22Rv1 (cell line): ENCODE measurements at regions not wholly inside any gene's neighbourhood (a gene's known extent, or its start where the extent isn't known, plus 50 kb on each side); places are given as distances from the start of the nearest gene placed in this dataset.
"Not testable (repeated sequence)": the region's sequence is repeated elsewhere in the genome, so short reads cannot be mapped to it uniquely, and the experiment has no call there.

ENCODE experiments used
- CTCF ChIP-seq: fragments of 450-650 bp; IDR thresholded peaks from 2 replicates; pipeline ENCODE4 v1.5.1; 2017; ENCODE audit warnings: mild to moderate bottlenecking
- ZFX ChIP-seq: fragments of 450-650 bp; IDR thresholded peaks from 2 replicates; pipeline ENCODE4 v1.6.1; 2017; ENCODE audit warnings: antibody characterized with exemption, borderline replicate concordance

DNA sequence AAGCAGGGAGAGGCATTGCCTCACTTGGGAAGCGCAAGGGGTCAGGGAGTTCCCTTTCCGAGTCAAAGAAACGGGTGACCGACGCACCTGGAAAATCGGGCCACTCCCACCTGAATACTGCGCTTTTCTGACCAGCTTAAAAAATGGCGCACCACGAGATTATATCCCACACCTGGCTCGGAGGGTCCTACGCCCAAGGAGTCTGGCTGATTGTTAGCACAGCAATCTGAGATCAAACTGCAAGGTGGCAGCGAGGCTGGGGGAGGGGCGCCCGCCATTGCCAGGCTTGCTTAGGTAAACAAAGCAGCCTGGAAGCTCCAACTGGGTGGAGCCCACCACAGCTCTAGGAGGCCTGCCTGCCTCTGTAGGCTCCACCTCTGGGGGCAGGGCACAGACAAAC is 137.9 kb downstream of the TBX18 start:
- TF ChIP-seq CTCF, ZFX: not testable (repeated sequence)
